ENCODE measurements at regions not wholly inside any gene's neighbourhood (a gene's known extent, or its start where the extent isn't known, plus 50 kb on each side); places are given as distances from the start of the nearest gene placed in this dataset.

DNA sequence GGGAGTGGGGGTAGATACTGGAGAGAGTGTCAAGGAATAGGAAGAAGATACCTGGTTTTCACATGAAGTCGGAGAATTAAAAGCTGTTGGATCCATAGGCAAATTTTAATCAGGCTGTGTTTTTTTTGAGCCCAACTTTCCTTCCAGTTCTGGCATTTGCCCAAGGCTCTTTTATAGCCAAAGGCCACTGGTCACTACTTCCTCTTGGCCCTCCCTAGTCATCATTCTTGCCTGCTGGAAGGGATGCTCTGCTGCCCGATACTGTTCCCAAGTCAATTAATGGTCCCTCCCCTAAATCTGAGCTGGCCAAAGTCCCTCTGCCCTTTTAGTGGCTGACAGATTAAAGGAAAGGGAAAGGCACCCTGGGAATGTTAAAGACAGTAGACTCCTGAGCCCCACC, 102.8 kb upstream of the ZNF648 start:
- DNase-seq (ENCODE audit: low read depth, low spot score) (no peak), ATAC-seq (no peak)
- no peak overlapping the region for H3K4me3 ChIP-seq (replicated peaks in 1 of 2; ENCODE audit: low read depth in 1 of 2, low read length in 2 of 2)
- CTCF ChIA-PET: interaction anchor here (0.9 kb wide), 1 partner anchor 21 kb away, joined by 3 read pairs; no protein-coding TSS in a partner anchor
- no peaks in the 10 kb centered on the region for H3K9me2 ChIP-seq (ENCODE audit: insufficient read depth)
- H3K9ac ChIP-seq (ENCODE audit: low read length): no peak overlapping the region
- H2AFZ ChIP-seq (ENCODE audit: low read depth, low read length, poor library complexity, severe bottlenecking): no peak overlapping the region
- POLR2A ChIA-PET: no interaction called here
- no peaks in the 10 kb centered on the region for H3K4me1 ChIP-seq (ENCODE audit: control insufficient read depth in 1 of 2, insufficient read depth in 2 of 2, low read length in 2 of 2)
- no peaks in the 10 kb centered on the region for H3K27me3 ChIP-seq (ENCODE audit: insufficient read depth, low read length)
- intact Hi-C loops (cut with micrococcal nuclease): no loop called here
- no peaks in the 10 kb centered on the region for H3K9me3 ChIP-seq (ENCODE audit: control insufficient read depth in 1 of 2, insufficient read depth in 1 of 2, low read depth in 1 of 2, low read length in 2 of 2)
- H3K79me2 ChIP-seq (ENCODE audit: insufficient read depth, low read length): no peaks in the 10 kb centered on the region
- RAD21 ChIA-PET (ENCODE audit: low non-redundant PET in 1 of 2, low total read pairs in 2 of 2, uncharacterized antibody in 2 of 2, unreplicated experiment in 2 of 2): no interaction called here
- H3K36me3 ChIP-seq (ENCODE audit: control insufficient read depth in 1 of 2, insufficient read depth in 2 of 2, low read length in 2 of 2): no peaks in the 10 kb centered on the region
- BruUV-seq (replicated peaks): no TSS peak
- no peak overlapping the region for H3K4me2 ChIP-seq (ENCODE audit: low read length)
- TF ChIP-seq FOSL1 (IDR thresholded peaks at IDR 0.05; ENCODE audit: low read depth) (no peak), EZH2 (IDR thresholded peaks at IDR 0.05) (no peak), POLR2A (IDR thresholded peaks at IDR 0.05; ENCODE audit: borderline replicate concordance, extremely low read depth, insufficient read depth, insufficient read length) (no peak), EGR1 (IDR thresholded peaks at IDR 0.05; ENCODE audit: low read depth) (no peak), RAD21 (IDR thresholded peaks at IDR 0.05; ENCODE audit: low read depth) (no peak), SRF (IDR thresholded peaks at IDR 0.05; ENCODE audit: low read depth) (no peak), CEBPB (IDR thresholded peaks at IDR 0.05; ENCODE audit: low read depth) (no peak), JUND (IDR thresholded peaks at IDR 0.05) (no peak), ZNF274 (IDR thresholded peaks at IDR 0.05; ENCODE audit: low read depth, low read length) (no peak)
- TF ChIP-seq, protein P1, sequence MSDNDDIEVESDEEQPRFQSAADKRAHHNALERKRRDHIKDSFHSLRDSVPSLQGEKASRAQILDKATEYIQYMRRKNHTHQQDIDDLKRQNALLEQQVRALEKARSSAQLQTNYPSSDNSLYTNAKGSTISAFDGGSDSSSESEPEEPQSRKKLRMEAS (IDR thresholded peaks at IDR 0.05): no peak
- no peaks in the 10 kb centered on the region for H4K20me1 ChIP-seq (ENCODE audit: insufficient read depth)
- H3K27ac ChIP-seq (ENCODE audit: low read depth, low read length): no peak overlapping the region

- intact Hi-C loops (cut with micrococcal nuclease): no loop called here
Observed at GRCh38 chr1:182163821-182164223, 102.3 kb upstream of the ZNF648 start.

More at GRCh38 chr1:182163821-182164223, 102.3 kb upstream of the ZNF648 start:
- DNase-seq (ENCODE audit: low read depth, low spot score) (no peak), ATAC-seq (no peak)
- CTCF ChIA-PET: interaction anchor here (0.9 kb wide), 1 partner anchor 21 kb away, joined by 3 read pairs; no protein-coding TSS in a partner anchor
- BruUV-seq (replicated peaks): no TSS peak
- RAD21 ChIA-PET (ENCODE audit: low non-redundant PET in 1 of 2, low total read pairs in 2 of 2, uncharacterized antibody in 2 of 2, unreplicated experiment in 2 of 2): no interaction called here
- Histone ChIP-seq H2AFZ (ENCODE audit: low read depth, low read length, poor library complexity, severe bottlenecking) (no peak overlapping the region), H3K4me2 (ENCODE audit: low read length) (no peak overlapping the region), H3K27ac (ENCODE audit: low read depth, low read length) (no peak overlapping the region), H4K20me1 (ENCODE audit: insufficient read depth) (no peaks in the 10 kb centered on the region), H3K36me3 (ENCODE audit: control insufficient read depth in 1 of 2, insufficient read depth in 2 of 2, low read length in 2 of 2) (no peaks in the 10 kb centered on the region), H3K4me1 (ENCODE audit: control insufficient read depth in 1 of 2, insufficient read depth in 2 of 2, low read length in 2 of 2) (no peaks in the 10 kb centered on the region), H3K9me2 (ENCODE audit: insufficient read depth) (no peaks in the 10 kb centered on the region), H3K27me3 (ENCODE audit: insufficient read depth, low read length) (no peaks in the 10 kb centered on the region), H3K79me2 (ENCODE audit: insufficient read depth, low read length) (no peaks in the 10 kb centered on the region), H3K4me3 (replicated peaks in 1 of 2; ENCODE audit: low read depth in 1 of 2, low read length in 2 of 2) (no peak overlapping the region), H3K9ac (ENCODE audit: low read length) (no peak overlapping the region), H3K9me3 (ENCODE audit: control insufficient read depth in 1 of 2, insufficient read depth in 1 of 2, low read depth in 1 of 2, low read length in 2 of 2) (no peaks in the 10 kb centered on the region)
- TF ChIP-seq SIN3A (IDR thresholded peaks at IDR 0.05; ENCODE audit: low read depth) (no peak), SRF (IDR thresholded peaks at IDR 0.05; ENCODE audit: low read depth) (no peak), EZH2 (IDR thresholded peaks at IDR 0.05) (no peak), CBX3 (IDR thresholded peaks at IDR 0.05; ENCODE audit: low read depth) (no peak), JUND (IDR thresholded peaks at IDR 0.05) (no peak), RAD21 (IDR thresholded peaks at IDR 0.05; ENCODE audit: low read depth) (no peak), YY1 (IDR thresholded peaks at IDR 0.05; ENCODE audit: extremely low read depth, insufficient replicate concordance, low read depth, low read length) (no peak), ZNF274 (IDR thresholded peaks at IDR 0.05; ENCODE audit: low read depth, low read length) (no peak), TCF7L2 (IDR thresholded peaks at IDR 0.05; ENCODE audit: borderline replicate concordance, extremely low read depth, insufficient read depth, insufficient read length) (no peak), EGR1 (IDR thresholded peaks at IDR 0.05; ENCODE audit: low read depth) (no peak), ZFX (IDR thresholded peaks at IDR 0.05) (no peak), FOSL1 (IDR thresholded peaks at IDR 0.05; ENCODE audit: low read depth) (no peak)
- TF ChIP-seq, protein P2, sequence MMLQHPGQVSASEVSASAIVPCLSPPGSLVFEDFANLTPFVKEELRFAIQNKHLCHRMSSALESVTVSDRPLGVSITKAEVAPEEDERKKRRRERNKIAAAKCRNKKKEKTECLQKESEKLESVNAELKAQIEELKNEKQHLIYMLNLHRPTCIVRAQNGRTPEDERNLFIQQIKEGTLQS (IDR thresholded peaks at IDR 0.05): no peak
- TF ChIP-seq, protein P3, sequence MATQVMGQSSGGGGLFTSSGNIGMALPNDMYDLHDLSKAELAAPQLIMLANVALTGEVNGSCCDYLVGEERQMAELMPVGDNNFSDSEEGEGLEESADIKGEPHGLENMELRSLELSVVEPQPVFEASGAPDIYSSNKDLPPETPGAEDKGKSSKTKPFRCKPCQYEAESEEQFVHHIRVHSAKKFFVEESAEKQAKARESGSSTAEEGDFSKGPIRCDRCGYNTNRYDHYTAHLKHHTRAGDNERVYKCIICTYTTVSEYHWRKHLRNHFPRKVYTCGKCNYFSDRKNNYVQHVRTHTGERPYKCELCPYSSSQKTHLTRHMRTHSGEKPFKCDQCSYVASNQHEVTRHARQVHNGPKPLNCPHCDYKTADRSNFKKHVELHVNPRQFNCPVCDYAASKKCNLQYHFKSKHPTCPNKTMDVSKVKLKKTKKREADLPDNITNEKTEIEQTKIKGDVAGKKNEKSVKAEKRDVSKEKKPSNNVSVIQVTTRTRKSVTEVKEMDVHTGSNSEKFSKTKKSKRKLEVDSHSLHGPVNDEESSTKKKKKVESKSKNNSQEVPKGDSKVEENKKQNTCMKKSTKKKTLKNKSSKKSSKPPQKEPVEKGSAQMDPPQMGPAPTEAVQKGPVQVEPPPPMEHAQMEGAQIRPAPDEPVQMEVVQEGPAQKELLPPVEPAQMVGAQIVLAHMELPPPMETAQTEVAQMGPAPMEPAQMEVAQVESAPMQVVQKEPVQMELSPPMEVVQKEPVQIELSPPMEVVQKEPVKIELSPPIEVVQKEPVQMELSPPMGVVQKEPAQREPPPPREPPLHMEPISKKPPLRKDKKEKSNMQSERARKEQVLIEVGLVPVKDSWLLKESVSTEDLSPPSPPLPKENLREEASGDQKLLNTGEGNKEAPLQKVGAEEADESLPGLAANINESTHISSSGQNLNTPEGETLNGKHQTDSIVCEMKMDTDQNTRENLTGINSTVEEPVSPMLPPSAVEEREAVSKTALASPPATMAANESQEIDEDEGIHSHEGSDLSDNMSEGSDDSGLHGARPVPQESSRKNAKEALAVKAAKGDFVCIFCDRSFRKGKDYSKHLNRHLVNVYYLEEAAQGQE (IDR thresholded peaks at IDR 0.05; ENCODE audit: low read depth): no peak
- POLR2A ChIA-PET: no interaction called here

All from HCT116 (cell line).